OCI-LY3 (cell line): ENCODE measurements at regions not wholly inside any gene's neighbourhood (a gene's known extent, or its start where the extent isn't known, plus 50 kb on each side); places are given as distances from the start of the nearest gene placed in this dataset.

ENCODE experiments used
- CTCF ChIP-seq: fragments of 200-600, 300-600 bp; sonication (generic); IDR thresholded peaks from 2 replicates; pipeline ENCODE4 v1.5.1; 2014; ENCODE audit warnings: antibody characterized with exemption, low read length, low read depth
- EZH2phosphoT487 ChIP-seq: fragments of 200-600 bp; shearing (Covaris generic); IDR thresholded peaks from 2 replicates; pipeline ENCODE4 v1.6.1; 2018; ENCODE audit warnings: antibody characterized with exemption, mixed run types, low read depth

- no peak for TF ChIP-seq CTCF
- no peak for TF ChIP-seq EZH2phosphoT487
These were observed 146.9 kb upstream of the MDGA2 start for GRCh38 chr14:47822326-47822725.
